HG03571 (cell line): ENCODE measurements at regions not wholly inside any gene's neighbourhood (a gene's known extent, or its start where the extent isn't known, plus 50 kb on each side); places are given as distances from the start of the nearest gene placed in this dataset.

Experiments used
- ATAC-seq: cut with Tn5 transposase; IDR thresholded peaks from one replicate; pipeline ENCODE4 v1.9.1; 2021; ENCODE audit not compliant: unreplicated experiment

DNA sequence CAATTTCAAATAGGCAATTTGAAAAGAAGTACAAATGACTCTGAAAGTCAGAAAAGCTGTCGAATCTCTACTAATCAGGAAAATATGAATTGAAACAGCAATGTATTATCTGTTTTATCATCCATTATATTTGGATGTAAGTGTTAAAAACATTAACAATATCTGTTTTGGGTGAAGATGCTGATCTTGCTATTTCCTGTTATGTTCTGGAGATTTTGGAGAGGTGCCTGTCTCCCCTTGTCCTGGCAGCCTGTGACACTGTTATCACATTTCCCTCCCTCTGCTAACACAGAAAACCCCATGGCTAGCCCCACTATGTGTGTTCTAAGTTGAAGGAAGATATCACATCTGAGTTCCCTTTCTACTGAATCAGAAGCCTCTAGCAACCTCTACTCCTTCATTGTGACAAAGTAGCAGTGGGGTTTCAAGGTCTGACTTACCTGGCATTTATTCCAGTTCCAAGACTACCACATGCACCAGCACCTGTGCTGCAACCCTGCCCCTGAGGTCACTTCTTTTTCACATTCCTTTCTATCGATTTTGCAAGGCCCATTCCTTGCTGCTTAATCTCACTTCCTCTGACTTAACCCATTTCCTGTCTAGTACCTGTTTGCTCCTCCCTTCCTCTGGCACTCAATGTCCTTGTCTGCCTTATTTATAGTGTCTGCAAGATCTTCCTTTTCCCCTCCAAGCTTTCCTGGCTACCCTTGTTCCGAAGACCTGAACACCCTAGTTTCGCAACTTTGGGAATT is 95.5 kb upstream of the COL8A1 start:
- no peak for ATAC-seq

DNA sequence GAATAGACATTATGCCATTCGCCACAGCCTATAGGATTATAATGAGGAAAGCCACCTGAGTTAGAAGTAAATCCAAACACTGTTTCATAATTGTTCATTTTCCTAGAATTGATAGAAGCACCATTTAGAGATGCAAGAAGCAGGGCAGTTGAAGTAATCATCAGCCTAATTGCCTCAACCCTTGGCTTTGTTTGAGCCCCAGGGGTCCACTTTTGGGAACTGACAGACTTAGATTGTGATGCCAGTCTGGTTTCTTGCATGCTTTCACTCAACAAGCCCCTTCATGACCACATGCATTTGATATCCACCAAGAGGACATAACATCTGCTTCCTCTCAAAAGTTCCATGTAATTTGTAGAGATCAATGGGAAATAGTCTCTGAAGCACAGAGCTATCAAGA is 97.2 kb upstream of the COL8A1 start:
- no peak for ATAC-seq

DNA sequence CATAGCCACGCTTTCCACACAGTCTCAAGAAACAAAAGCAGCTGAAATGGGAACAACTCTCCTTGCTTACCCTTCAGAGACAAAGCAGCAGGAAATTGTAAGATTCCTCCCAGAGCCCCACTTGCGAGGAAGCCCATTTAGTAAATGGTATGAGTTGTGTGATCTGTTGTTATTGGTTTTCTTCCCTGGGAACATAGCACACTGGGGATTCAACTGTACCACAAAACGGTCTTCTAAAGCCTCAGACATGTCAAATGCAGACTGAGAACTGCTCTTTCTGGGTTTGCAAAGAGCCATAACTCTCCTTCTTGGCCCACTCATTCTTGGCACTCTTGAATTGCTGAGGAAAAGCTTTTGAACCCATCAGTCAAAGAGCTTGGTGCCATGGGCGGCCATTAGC is 101.0 kb upstream of the COL8A1 start:
- no peak for ATAC-seq

DNA sequence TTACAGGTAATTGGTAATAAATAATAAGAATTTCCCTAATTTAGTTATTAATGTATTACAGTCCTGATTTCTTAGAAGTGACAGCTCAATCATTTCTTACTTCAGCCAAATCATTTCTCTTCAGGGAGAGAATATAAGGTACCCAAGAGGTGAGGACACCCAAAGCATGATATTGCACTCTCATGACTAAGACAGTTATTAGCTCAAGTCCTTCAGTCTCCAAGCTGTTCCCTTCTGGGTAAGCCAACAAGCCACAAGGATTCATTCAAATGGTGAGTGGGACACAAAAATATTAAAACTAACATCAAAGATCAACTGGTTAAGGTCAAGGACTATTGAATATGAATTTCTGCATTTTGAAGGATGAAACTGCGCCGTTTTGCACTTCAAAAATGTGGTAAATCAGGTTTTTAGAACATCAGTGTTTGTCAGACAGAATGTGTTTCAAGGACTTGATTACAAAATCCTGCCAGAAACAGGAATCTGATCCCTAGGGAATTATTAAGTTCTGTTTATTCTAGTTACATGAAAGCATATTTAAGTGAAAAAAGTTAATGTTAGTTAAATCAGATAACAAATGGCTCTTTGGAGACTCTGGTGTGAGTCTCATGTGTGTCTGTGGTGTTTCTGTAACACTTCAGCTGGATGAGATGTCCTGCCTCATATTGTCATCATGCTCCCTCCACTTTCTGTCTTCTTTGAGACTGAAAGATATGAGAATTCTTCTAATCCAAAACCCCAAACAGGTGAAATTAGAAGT is 101.7 kb upstream of the COL8A1 start:
- ATAC-seq = no peak

DNA sequence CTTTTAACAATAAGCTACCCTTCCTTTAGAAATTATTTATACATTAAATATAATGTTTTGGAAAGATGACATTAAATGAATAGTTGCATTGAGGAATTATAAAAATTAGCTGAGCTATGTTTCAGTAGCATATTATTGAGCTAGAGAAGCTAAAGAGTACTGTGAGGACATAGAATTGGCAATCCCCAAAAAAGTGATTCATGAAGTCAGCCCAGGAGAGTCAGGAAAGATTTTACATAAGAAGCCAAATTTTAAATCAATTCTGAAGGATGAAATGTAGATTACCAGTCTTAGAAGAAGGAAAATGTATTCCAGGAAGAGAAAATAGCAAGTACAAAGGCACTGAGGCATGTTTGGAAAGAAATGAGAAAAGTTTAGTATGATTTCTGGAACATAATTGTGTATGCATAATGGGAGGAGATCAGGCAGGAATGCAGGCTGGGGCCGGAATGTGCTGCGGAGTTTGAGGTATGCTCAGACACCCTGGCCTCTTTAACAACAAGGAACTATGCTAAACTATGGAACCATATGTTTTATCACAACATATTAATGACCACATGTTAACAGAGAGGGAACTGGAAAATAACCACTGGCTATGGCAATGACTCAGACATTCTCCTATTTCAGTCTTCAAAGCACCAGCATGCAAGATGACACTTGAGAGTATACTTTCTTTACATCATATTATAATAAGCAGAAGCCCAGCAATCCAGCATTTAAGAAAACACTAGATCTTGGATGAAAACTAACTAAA is 103.3 kb upstream of the COL8A1 start:
- no peak for ATAC-seq

DNA sequence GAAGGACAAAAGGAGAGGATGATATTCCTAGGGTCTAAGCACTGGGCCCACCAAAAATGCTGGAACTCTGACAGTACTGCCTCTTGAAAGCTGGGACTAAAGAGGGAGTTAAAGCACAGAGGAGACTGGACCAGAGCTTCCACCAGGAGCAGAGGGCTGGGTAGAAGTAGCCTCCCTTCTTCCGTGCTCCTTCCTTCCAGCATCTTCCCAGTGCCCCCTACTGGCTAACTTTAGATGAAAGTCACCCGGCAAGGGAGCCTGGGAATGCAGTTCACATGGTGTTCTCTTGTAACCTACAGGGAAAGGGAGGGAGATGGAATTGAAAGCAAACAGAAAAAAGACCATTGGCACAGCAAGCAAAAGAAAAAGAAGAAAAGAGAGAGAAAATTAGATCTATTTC is 106.1 kb upstream of the COL8A1 start:
- ATAC-seq = no peak

DNA sequence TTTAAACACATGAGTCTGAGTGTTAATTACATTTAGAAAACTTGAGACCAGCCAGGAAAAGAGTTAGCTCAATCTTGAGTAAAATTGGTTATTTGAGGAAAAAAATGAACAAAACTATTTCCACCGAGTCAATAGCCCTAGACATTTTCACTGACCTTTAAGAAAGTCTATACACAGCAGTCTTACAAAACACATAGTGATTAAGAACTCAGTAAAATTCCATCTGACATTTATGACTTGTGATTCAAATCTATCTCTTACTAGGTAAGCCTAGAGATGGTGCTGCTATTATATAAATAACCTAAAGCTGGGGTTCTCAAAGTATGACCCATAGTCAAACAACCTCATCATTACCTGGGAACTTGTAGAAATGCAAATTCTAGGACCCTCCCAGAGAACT is 109.1 kb upstream of the COL8A1 start:
- ATAC-seq = no peak

DNA sequence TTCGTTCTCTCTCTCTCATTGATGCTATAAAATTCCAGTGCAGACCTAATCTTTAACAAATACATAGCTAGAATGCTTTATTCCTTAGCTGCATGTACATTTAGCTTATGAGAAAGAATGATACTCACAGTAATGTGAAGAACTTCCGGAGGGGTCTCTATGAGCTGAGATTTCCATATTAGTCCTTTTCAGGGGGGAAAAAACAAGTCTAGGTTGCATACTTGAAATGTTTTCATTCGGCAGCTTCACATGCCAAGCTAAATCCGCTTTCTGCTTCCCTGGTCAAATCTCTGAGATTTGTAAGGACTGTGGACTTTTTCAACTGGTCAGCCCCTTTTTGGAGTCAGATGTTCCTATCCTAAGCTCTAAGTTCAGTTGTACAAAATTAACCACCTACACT is 111.5 kb upstream of the COL8A1 start:
- ATAC-seq = no peak

DNA sequence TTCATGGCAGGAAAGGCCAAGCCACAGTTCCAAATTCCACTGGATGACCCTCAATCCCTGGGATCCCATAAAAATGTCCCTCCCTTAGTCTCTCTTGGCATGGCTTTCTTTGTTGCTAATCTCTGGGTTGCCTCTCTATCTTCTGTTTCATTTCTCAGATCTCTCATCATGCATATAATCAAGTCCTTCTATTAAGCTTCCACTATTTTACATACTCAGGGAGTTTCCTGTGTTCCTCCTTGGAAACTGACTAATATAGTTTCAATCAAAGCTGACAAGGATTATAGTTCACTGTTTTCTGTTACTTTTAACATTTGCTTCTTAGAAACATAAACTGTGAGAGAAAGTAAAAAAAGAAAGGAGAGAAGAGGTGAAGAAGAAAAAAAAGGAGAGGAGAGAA is 113.8 kb upstream of the COL8A1 start:
- ATAC-seq = no peak

DNA sequence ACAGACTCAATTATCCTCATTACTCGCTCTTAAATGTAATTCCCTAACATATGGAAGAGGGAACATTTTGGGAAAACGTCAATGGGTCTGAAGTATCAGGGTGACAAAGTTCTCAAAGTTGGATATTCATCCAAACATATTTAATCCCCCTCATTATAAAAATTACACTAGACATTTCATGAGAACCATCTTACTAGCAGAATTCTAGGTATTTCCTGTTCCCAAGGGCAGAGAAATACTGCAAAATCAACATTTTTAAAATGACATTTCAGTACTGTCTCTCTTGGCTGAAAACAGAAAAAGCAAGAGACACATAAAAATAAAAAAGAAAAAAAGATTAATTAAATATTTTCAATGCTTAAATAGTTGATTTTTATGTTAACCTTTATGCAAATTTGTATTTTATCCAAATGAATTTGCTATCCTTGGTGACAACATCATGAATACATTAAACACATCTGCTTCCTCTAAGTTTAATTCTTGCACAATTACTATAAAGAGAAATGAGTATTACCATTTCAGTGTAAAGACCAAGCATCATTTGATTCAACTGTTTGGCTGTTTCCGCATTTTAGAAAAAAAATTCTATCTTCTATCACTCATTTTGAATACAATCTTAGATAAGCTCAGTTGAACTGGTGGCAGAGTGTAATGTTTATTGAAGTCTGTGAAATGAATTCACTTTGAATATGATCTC is 114.8 kb upstream of the COL8A1 start:
- no peak for ATAC-seq

DNA sequence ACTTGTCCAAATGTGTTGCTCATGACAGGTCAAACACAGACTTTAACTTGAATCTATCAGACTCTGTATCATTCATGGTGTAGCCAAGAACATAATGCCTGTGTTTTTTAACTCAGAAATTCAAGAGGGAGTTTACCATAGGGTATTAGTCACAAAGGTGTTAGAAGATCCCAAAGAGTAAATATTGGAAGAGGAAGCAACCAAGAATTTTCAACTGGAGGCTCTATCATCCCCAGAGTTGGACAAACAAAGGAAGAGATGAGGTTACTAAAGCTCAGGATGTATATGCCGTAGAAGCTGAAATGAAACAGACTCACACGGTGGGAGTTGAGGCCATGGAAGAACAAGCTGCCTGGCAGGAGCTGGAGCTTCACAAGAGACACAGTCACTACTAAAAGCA is 116.2 kb upstream of the COL8A1 start:
- no peak for ATAC-seq

DNA sequence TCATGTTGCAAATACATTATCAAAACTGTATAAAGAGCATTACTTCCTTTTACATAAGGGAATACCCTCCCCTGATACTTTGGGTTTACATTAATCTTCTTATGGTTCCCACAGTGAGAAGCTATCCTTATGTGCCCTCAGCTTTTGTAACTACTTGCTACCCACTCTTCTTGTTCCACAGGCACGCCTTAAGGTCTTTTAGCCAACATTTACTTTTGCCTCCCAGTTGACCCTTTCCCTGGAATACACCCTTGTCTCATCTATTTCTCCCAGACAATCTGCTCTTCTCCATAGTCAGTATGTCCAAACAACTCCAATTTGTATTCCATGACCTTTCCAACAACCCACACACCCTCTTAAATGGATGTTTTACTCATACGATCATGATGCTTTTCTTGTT is 116.8 kb upstream of the COL8A1 start:
- no peak for ATAC-seq

DNA sequence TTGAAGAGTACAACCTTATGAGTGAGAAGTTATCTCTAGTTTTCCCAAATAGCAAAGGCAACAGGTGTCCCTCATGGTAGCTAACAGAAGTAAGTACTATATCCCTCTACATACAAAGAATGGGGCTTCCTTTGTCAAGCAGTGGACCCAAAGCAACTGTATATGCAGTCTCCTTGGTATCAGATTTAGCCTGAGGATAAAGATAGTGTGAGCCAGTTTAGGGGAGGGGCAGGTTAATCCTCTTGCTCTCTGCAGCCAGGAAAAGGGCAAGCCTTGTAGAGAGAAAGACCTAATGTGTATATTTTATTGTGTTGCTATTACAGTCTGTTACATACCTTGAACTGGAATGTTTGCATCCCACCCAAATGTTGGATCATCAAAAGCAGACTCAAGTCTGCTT is 117.9 kb upstream of the COL8A1 start:
- no peak for ATAC-seq

DNA sequence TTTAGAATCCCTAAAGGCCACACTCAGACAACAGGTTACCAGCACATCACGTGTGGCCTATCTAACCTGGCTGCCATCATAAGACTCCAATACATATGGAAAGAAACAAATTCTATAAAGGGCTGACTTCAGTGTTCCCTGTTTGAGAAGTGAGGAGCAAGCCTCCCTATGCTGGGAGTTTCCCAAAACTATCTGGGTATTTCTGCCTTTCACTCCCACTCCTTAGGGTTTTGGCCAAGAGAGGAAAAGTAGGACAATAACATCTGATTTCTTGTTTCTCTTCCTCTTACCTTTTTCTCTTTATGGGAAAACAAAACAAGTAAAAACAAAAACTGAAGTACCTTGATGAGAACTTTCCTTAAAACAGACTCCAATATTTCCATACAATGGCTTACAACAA is 121.5 kb upstream of the COL8A1 start:
- ATAC-seq = no peak

DNA sequence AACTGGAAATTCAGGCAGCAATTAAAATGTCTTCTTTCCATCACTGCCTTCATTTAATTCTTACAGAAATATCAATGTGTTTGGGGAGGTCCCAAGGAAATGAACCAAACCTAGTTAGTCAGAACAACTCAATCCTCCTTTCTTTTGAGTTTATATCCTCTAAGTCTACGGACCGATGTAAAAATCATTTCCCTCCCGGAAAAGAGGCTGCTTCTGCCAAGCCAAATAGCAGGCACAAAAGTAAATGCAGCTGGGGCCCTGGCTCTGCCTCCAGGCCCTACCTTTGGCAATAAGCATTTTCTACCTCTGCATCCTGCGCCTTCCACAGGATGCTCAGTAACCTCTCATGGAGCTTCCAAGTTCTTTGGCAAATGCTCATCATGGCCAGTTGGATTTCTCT is 122.5 kb upstream of the COL8A1 start:
- no peak for ATAC-seq

DNA sequence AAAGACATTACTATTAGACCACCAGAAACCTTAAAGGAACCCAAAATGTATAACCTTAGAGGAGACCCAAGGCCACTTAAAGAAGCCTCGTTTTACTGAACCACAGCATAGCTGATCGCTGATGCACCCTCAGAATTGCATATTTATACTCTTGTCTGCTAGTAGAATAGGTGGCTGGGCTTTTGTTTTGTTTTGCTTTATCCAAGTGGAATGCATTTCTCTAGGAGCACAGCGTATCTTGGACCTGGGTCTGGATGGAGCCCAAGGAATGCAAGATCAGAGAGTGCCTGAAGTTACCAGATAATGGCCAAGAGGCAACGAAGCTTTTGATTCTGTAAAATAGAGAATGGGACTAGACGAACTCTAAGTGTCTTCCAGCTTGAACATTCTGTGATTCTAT is 129.2 kb upstream of the COL8A1 start:
- ATAC-seq = no peak

DNA sequence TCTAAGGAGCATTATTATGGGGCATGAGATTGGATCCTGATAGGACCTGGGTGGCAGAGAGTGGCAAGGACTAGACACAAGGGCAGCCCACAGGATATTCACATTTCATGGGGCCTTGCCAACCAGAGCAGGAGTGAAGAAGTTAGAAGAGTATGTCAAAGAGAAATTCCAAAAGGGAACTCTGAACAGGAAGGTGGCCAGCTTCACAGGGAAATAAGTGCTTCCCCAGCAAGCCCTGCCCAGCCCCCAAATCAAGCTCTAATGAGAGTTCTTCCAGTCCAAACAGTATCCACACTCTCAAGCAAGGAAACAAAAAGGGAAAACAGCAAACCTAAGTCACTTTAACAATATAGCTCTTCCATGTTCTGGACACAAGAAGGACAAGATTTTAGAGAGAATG is 130.2 kb upstream of the COL8A1 start:
- ATAC-seq = no peak

DNA sequence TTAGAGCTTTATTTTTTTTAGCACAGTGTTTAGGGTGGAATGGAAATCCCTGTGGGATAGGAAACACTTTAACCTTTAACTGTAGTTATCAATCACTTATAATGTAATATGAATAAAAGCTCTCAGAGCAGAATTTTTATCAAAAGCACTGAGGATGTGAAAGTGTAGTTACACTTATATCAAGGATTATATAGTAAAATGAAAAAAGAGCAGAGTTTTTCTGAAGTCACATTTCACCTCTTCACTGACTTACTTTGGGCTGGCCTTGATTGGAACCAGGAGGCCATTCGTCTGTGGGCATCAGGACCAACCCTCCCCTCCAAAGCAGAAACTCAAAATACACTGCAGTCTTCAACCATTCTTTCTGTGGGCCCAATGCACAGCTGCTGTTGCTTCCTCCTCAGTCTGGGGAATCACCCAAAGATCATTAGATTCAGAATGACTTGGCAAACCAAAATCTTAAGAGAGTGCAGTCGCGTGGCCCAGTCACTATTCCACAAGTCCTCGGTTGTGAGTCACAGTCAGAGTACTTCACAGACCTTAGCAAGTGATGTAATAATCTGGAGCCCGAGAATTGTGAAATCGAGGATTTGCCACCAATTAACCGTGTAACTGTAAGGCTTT is 132.6 kb upstream of the COL8A1 start:
- ATAC-seq = peak; percentile 99

DNA sequence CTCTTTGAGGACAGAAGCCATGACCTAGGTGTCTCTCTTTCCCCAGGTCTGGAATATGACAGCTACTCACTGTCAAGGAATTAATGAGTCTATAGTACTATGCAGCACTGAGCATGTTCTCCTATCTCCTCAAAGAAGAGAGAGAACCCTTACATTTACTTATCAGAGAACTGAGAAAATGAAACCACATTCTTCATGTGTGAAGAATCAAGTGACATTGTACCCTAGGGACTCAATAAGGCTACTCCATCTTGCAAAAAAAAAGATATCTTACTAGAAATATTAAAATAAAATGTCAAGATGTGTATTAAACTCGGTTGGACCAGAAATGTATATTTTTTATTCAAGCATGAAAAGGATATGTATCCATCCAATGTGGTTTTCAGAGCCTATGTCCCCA is 133.2 kb upstream of the COL8A1 start:
- ATAC-seq = no peak

DNA sequence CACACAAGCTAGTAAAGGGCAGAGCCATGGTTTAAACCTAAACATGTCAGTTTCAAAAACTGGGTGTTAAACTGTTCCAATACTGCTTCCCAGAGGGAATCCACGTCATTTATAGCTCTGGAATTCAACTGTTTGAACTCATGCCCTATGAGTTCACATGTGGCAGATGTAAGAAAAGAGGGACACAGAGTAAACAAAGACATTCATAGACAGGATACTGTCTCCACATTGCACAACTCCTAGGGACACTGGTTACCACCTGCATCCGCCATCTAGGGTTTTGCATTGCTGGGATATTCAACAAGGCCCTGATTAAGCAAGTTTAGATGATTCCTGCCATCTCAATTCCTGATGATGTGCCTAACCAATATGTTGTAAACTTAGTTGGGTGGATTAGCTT is 134.1 kb upstream of the COL8A1 start:
- ATAC-seq = no peak

DNA sequence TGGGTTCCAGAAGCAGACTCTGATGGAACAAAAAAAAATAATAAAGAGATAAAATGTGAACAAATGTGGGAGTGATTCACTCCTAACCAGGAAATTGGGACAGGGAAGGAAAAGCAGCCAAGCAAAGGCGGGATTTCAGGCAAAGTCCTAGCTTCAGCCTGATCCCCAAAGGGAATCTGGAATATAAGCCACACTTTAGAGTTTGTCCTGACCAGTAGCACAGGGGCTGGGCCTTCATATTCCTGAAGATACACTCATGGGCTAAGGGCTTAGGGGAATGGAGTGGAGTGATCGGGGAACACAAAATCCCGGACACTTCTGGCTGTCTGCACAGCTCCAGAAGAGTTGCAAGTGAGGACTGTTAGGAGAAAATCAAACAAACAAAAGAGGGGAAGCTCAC is 135.0 kb upstream of the COL8A1 start:
- ATAC-seq = no peak
